HL-60 (cell line): ENCODE measurements at regions not wholly inside any gene's neighbourhood (a gene's known extent, or its start where the extent isn't known, plus 50 kb on each side); places are given as distances from the start of the nearest gene placed in this dataset.

ENCODE experiments used
- DNase-seq, 2 experiments: peaks; one replicate each; pipeline ENCODE4 v3.0.0-alpha.2; 2010 to 2020; ENCODE audit warnings: low read depth in 1 of 2, low spot score in 1 of 2
- H3K27ac ChIP-seq: fragments of 250-450 bp; sonication (Bioruptor Pico); replicated peaks from 2 replicates; pipeline ENCODE4 v1.5.1; 2020; ENCODE audit warnings: mild to moderate bottlenecking, moderate library complexity
- H3K27me3 ChIP-seq: fragments of 250-450 bp; sonication (Bioruptor Pico); 2 replicates; pipeline ENCODE4 v1.5.1; 2021; ENCODE audit warnings: mild to moderate bottlenecking, moderate library complexity; ENCODE audit not compliant: insufficient read depth, poor library complexity, severe bottlenecking
- H3K4me3 ChIP-seq: replicated peaks from 2 replicates; pipeline ENCODE4 v1.5.1; 2011; ENCODE audit warnings: mild to moderate bottlenecking, control low read depth, low read length; ENCODE audit not compliant: insufficient read depth
- CTCF ChIP-seq: IDR thresholded peaks from one replicate; pipeline ENCODE4 v1.5.1; 2011; ENCODE audit warnings: low read length, control low read depth, inconsistent platforms; ENCODE audit not compliant: insufficient read depth
- GABPA ChIP-seq: IDR thresholded peaks from 2 replicates; pipeline ENCODE4 v1.6.1; 2012; ENCODE audit warnings: low read depth
- POLR2AphosphoS5 ChIP-seq: IDR thresholded peaks from 2 replicates; pipeline ENCODE4 v1.6.1; 2012; ENCODE audit warnings: low read depth
- REST ChIP-seq: IDR thresholded peaks from 2 replicates; pipeline ENCODE4 v1.6.1; 2012; ENCODE audit warnings: low read depth; ENCODE audit not compliant: insufficient replicate concordance
- SPI1 ChIP-seq: IDR thresholded peaks from 2 replicates; pipeline ENCODE4 v1.6.1; 2012; ENCODE audit warnings: low read depth, mild to moderate bottlenecking, borderline replicate concordance

- Histone ChIP-seq H3K27me3 (no peaks in the 10 kb centered on the region), H3K27ac (no peak overlapping the region), H3K4me3 (no peak overlapping the region)
- no peak for DNase-seq
- no peak for TF ChIP-seq GABPA
- TF ChIP-seq CTCF = no peak
- no peak for TF ChIP-seq SPI1
- no peak for TF ChIP-seq REST
- no peak for TF ChIP-seq POLR2AphosphoS5
These were observed 134.5 kb upstream of the AADACL2 start for GRCh38 chr3:151599103-151599672.

- TF ChIP-seq CTCF (no peak), POLR2AphosphoS5 (no peak), GABPA (no peak), REST (no peak), SPI1 (no peak)
- DNase-seq = no peak
- no peak overlapping the region for H3K27ac ChIP-seq
- no peak overlapping the region for H3K4me3 ChIP-seq
- H3K27me3 ChIP-seq = no peaks in the 10 kb centered on the region
These were observed 136.1 kb upstream of the IGSF10 start for GRCh38 chr3:151596940-151597339.

- Histone ChIP-seq H3K27ac (no peak overlapping the region), H3K27me3 (no peaks in the 10 kb centered on the region), H3K4me3 (no peak overlapping the region)
- no peak for DNase-seq
- no peak for TF ChIP-seq REST
- TF ChIP-seq GABPA = no peak
- TF ChIP-seq POLR2AphosphoS5 = no peak
- no peak for TF ChIP-seq SPI1
- no peak for TF ChIP-seq CTCF
These were observed 133.1 kb upstream of the IGSF10 start for GRCh38 chr3:151593928-151594327.
